ENCODE measurements at regions not wholly inside any gene's neighbourhood (a gene's known extent, or its start where the extent isn't known, plus 50 kb on each side); places are given as distances from the start of the nearest gene placed in this dataset.

GRCh38 chr13:85601526-85601925, 197.7 kb downstream of the SLITRK6 start:
- TF ChIP-seq Cebpa-rat (IDR thresholded peaks at IDR 0.05): no peak
- no peak overlapping the region for H3K4me2 ChIP-seq
- H3K4me3 ChIP-seq: no peak overlapping the region
- no peaks in the 10 kb centered on the region for H3K27me3 ChIP-seq
- H3K4me1 ChIP-seq: no peaks in the 10 kb centered on the region
- H3K36me3 ChIP-seq: no peaks in the 10 kb centered on the region
- H3K9ac ChIP-seq: no peak overlapping the region
- no peak overlapping the region for H3K27ac ChIP-seq
- no peaks in the 10 kb centered on the region for H3K9me3 ChIP-seq (replicated peaks in 1 of 11)
- no peaks in the 10 kb centered on the region for H4K20me1 ChIP-seq

- no peak overlapping the region for H3K27ac ChIP-seq
- no peaks in the 10 kb centered on the region for H4K20me1 ChIP-seq
- no peaks in the 10 kb centered on the region for H3K27me3 ChIP-seq
- H3K4me2 ChIP-seq: no peak overlapping the region
- no peaks in the 10 kb centered on the region for H3K4me1 ChIP-seq
- no peak overlapping the region for H3K4me3 ChIP-seq
- peaks cover 5 to 13% (median 8%) of the 10 kb centered on the region in 11 experiments; a peak in 12 of 22 replicates for H3K9me3 ChIP-seq (replicated peaks in 1 of 11)
- TF ChIP-seq Cebpa-rat (IDR thresholded peaks at IDR 0.05): no peak
- no peaks in the 10 kb centered on the region for H3K36me3 ChIP-seq
- H3K9ac ChIP-seq: no peak overlapping the region
Measured at GRCh38 chr13:85597790-85598500, 201.3 kb downstream of the SLITRK6 start.

DNA sequence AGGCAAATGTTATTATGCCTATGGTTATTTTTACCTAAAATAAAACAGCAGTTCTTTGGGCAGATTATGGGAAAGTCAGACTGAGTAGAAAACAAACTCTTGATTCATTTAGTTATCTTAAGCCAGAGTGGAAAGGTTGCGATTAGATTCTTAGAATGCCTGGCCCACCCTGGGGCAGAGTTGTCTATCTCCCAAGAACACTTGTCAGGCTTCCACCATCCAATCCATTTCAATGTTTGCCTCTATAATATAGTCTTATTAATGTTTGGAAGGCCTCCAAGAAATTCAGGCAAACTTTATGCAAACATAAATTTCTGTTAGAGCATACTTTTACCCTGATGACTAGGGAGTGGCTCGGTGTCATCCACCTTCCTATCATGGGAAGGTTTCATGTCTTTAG, 207.0 kb downstream of the SLITRK6 start:
- Histone ChIP-seq H3K27me3 (no peaks in the 10 kb centered on the region), H3K27ac (no peak overlapping the region), H3K4me1 (no peaks in the 10 kb centered on the region), H3K4me2 (no peak overlapping the region), H3K9me3 (replicated peaks in 1 of 11) (peaks cover 5 to 13% (median 8%) of the 10 kb centered on the region in 11 experiments; a peak in 12 of 22 replicates), H3K36me3 (no peaks in the 10 kb centered on the region), H3K9ac (no peak overlapping the region), H4K20me1 (no peaks in the 10 kb centered on the region), H3K4me3 (no peak overlapping the region)
- no peak for TF ChIP-seq Cebpa-rat (IDR thresholded peaks at IDR 0.05)

DNA sequence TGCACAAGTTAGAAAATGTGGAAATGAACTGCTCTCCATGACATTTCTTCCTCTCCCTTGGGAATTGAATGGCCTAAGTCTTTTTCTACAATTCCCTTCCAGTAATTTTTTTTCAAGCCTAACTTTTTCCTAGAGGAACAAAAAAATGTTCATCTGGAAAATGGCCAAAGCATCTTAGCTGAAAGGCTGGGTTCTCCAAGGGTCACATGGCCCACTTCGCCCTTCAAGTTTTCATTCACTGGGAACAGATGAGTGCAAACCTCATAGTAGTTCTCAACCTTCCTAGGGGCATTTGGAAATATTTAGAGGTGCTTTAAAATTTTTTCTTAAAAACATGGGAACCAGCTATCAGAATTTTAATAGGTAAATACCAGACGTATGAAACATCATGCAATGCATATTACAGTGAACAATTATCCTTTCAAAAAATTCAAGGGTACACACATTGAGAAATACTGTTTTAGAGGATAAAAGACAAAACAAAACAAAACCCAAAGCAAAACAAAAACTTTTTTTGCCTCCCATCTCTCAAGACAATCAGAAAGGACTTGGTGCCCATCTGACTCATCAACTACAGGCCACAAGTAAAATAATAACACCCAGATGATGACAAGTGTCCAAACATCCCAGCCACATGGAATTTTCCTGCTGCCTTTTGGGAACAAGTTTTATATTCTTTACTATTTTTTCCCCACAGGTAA, 208.8 kb downstream of the SLITRK6 start:
- Histone ChIP-seq H3K4me3 (no peak overlapping the region), H4K20me1 (no peaks in the 10 kb centered on the region), H3K9ac (no peak overlapping the region), H3K27ac (no peak overlapping the region), H3K4me2 (no peak overlapping the region), H3K36me3 (no peaks in the 10 kb centered on the region), H3K4me1 (peaks cover 0 to 4% (median 0%) of the 10 kb centered on the region in 10 experiments; a peak in 1 of 20 replicates), H3K9me3 (replicated peaks in 1 of 11) (peaks cover 5 to 17% (median 7%) of the 10 kb centered on the region in 11 experiments; a peak in 13 of 22 replicates), H3K27me3 (no peaks in the 10 kb centered on the region)
- TF ChIP-seq Cebpa-rat (IDR thresholded peaks at IDR 0.05): no peak

DNA sequence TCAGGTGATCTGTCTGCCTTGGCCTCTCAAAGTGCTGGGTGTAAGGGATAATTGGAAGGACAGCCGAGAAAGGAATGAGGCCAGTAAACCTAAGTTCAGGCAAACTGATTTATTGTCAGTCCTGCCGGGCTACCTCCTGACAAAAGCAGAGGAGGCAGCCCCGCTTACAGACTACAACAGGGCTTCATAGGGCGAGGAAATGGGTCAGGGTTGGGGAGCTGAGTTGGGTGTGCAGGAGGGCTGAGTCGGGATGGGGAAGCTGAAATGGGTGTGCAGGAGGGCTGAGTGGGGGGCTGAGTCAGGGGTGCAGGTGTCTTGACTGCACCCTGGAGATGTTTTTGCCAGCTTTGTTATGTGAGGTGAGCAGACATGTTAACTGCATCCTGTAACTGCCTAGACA, 210.2 kb downstream of the SLITRK6 start:
- Histone ChIP-seq H3K4me3 (no peak overlapping the region), H3K4me1 (peaks cover 0 to 5% (median 0%) of the 10 kb centered on the region in 10 experiments; a peak in 1 of 20 replicates), H3K27ac (no peak overlapping the region), H4K20me1 (no peaks in the 10 kb centered on the region), H3K9ac (no peak overlapping the region), H3K27me3 (no peaks in the 10 kb centered on the region), H3K36me3 (no peaks in the 10 kb centered on the region), H3K9me3 (replicated peaks in 1 of 11) (peaks cover 0 to 8% (median 0%) of the 10 kb centered on the region in 11 experiments; a peak in 2 of 22 replicates), H3K4me2 (no peak overlapping the region)
- no peak for TF ChIP-seq Cebpa-rat (IDR thresholded peaks at IDR 0.05)

DNA sequence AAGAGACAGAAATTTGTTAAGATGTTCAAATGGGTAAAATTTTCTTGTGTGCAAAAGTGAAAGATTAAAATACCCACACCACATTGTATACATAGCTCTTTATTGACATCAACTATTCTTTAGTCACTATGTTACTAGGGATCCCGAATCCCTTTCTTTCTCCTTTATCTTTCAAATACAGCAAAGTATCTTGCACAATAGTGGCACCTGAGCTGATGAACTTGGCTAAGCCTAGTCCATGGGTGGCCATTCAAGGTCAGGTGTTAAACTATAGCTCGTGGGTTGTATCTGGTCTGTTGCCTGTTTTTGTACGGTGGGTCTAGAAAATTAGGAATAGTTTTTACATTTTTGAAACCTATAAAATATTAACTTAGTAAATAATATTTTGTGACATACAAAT, 210.9 kb downstream of the SLITRK6 start:
- Histone ChIP-seq H3K27ac (no peak overlapping the region), H3K9me3 (replicated peaks in 1 of 11) (peaks cover 0 to 8% (median 0%) of the 10 kb centered on the region in 11 experiments; a peak in 2 of 22 replicates), H3K4me1 (peaks cover 0 to 5% (median 0%) of the 10 kb centered on the region in 10 experiments; a peak in 1 of 20 replicates), H4K20me1 (no peaks in the 10 kb centered on the region), H3K4me2 (no peak overlapping the region), H3K9ac (no peak overlapping the region), H3K4me3 (no peak overlapping the region), H3K36me3 (no peaks in the 10 kb centered on the region), H3K27me3 (no peaks in the 10 kb centered on the region)
- no peak for TF ChIP-seq Cebpa-rat (IDR thresholded peaks at IDR 0.05)

DNA sequence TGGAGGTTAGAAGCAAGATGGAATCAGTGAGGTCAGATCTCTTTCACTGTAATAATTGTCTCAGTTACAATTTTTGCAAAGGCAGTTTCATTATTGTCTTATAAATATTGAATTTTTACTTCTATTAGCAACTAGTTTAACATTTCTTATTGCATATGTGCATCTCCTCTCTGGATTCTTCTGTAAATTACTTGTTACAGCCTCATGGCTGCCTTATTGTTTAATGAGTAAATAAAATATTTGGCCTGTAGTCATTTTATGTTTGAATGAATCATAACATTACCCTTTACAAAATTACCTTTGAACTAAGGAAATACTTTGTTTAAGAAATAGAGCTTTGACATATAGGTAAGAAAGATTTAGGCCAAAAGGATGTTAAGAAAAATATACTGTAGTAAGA, 212.4 kb downstream of the SLITRK6 start:
- Histone ChIP-seq H3K9me3 (replicated peaks in 1 of 11) (peaks cover 0 to 8% (median 0%) of the 10 kb centered on the region in 11 experiments; a peak in 2 of 22 replicates), H3K4me1 (peaks cover 0 to 5% (median 0%) of the 10 kb centered on the region in 10 experiments; a peak in 1 of 20 replicates), H3K27me3 (no peaks in the 10 kb centered on the region), H3K4me2 (no peak overlapping the region), H3K9ac (no peak overlapping the region), H3K36me3 (no peaks in the 10 kb centered on the region), H4K20me1 (no peaks in the 10 kb centered on the region), H3K27ac (no peak overlapping the region), H3K4me3 (no peak overlapping the region)
- no peak for TF ChIP-seq Cebpa-rat (IDR thresholded peaks at IDR 0.05)

DNA sequence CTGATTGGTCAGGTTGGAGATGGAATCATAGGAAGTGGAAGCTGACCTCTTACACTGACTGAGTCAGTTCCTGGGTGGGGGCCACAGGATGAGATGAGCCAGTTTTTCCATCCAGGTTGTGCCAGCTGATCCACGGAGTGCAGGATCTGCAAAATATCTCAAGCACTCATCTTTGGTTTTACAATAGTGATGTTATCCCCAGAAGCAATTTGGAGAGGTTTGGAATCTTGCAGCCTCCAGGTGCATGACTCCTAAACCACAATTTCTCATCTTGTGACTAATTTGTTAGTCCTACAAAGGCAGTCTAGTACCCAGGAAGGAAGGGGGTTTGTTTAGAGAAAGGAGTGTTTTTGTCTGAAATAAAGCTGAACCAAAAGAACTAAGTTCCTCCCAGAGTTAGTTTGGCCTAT, 212.8 kb downstream of the SLITRK6 start:
- TF ChIP-seq Cebpa-rat (IDR thresholded peaks at IDR 0.05): no peak
- Histone ChIP-seq H3K4me2 (no peak overlapping the region), H3K9ac (no peak overlapping the region), H3K27me3 (no peaks in the 10 kb centered on the region), H3K4me1 (peaks cover 0 to 5% (median 0%) of the 10 kb centered on the region in 10 experiments; a peak in 1 of 20 replicates), H3K36me3 (no peaks in the 10 kb centered on the region), H3K27ac (no peak overlapping the region), H4K20me1 (no peaks in the 10 kb centered on the region), H3K9me3 (replicated peaks in 1 of 11) (peaks cover 0 to 8% (median 0%) of the 10 kb centered on the region in 11 experiments; a peak in 2 of 22 replicates), H3K4me3 (no peak overlapping the region)

- Histone ChIP-seq H3K4me3 (no peak overlapping the region), H3K4me1 (peaks cover 0 to 5% (median 0%) of the 10 kb centered on the region in 10 experiments; a peak in 1 of 20 replicates), H3K9me3 (replicated peaks in 1 of 11) (peaks cover 0 to 8% (median 0%) of the 10 kb centered on the region in 11 experiments; a peak in 2 of 22 replicates), H3K27me3 (no peaks in the 10 kb centered on the region), H3K36me3 (no peaks in the 10 kb centered on the region), H3K27ac (no peak overlapping the region), H4K20me1 (no peaks in the 10 kb centered on the region), H3K4me2 (no peak overlapping the region), H3K9ac (no peak overlapping the region)
- no peak for TF ChIP-seq Cebpa-rat (IDR thresholded peaks at IDR 0.05)
Measured at GRCh38 chr13:85582890-85583289, 216.3 kb downstream of the SLITRK6 start.

All from BLaER1 treated with 17β-estradiol and CSF1 and Interleukin-3, amounts not matched to agents 10 nM and 100 nM (cell line).